CMK (cell line): ENCODE measurements at regions not wholly inside any gene's neighbourhood (a gene's known extent, or its start where the extent isn't known, plus 50 kb on each side); places are given as distances from the start of the nearest gene placed in this dataset.
"Not testable (repeated sequence)": the region's sequence is repeated elsewhere in the genome, so short reads cannot be mapped to it uniquely, and the experiment has no call there.

Source experiments
- DNase-seq: peaks from one replicate; pipeline ENCODE4 v3.0.0-alpha.2; 2010; ENCODE audit warnings: low read depth

- no peak for DNase-seq
Measured at GRCh38 chr10:4262870-4263600, 478.0 kb upstream of the KLF6 start.

- DNase-seq: no peak
Measured at GRCh38 chr10:4262449-4262848, 477.4 kb upstream of the KLF6 start.

- no peak for DNase-seq
Measured at GRCh38 chr10:4260483-4261124, 475.6 kb upstream of the KLF6 start.

- no peak for DNase-seq
Measured at GRCh38 chr10:4257939-4258465, 473.0 kb upstream of the KLF6 start.

GRCh38 chr10:4256971-4257370, 472.0 kb upstream of the KLF6 start:
- no peak for DNase-seq

GRCh38 chr10:4255751-4256150, 470.7 kb upstream of the KLF6 start:
- DNase-seq: no peak

- no peak for DNase-seq
Measured at GRCh38 chr10:4254101-4254994, 469.3 kb upstream of the KLF6 start.

GRCh38 chr10:4252701-4253100, 467.7 kb upstream of the KLF6 start:
- DNase-seq: no peak

- DNase-seq: no peak
Measured at GRCh38 chr10:4250587-4250887, 465.5 kb upstream of the KLF6 start.

- DNase-seq: no peak
Measured at GRCh38 chr10:4249841-4250586, 465.0 kb upstream of the KLF6 start.

GRCh38 chr10:4247379-4247778, 462.4 kb upstream of the KLF6 start:
- DNase-seq: no peak

GRCh38 chr10:4246881-4247358, 461.9 kb upstream of the KLF6 start:
- DNase-seq: no peak

GRCh38 chr10:4243651-4244050, 458.6 kb upstream of the KLF6 start:
- DNase-seq: no peak

- DNase-seq: no peak
Measured at GRCh38 chr10:4243169-4243568, 458.2 kb upstream of the KLF6 start.

GRCh38 chr10:4242561-4243035, 457.6 kb upstream of the KLF6 start:
- no peak for DNase-seq

GRCh38 chr10:4241724-4242345, 456.8 kb upstream of the KLF6 start:
- DNase-seq: no peak

GRCh38 chr10:4240608-4241197, 455.7 kb upstream of the KLF6 start:
- DNase-seq: no peak

GRCh38 chr10:4239186-4239585, 454.2 kb upstream of the KLF6 start:
- DNase-seq: no peak

GRCh38 chr10:4236905-4237304, 451.9 kb upstream of the KLF6 start:
- not testable (repeated sequence) for DNase-seq

- peak; percentile 63 for DNase-seq
Measured at GRCh38 chr10:4234661-4235060, 449.7 kb upstream of the KLF6 start.

- no peak for DNase-seq
Measured at GRCh38 chr10:4231439-4231838, 446.4 kb upstream of the KLF6 start.
